HL-60 (cell line): ENCODE measurements at regions not wholly inside any gene's neighbourhood (a gene's known extent, or its start where the extent isn't known, plus 50 kb on each side); places are given as distances from the start of the nearest gene placed in this dataset.
"Not testable (repeated sequence)": the region's sequence is repeated elsewhere in the genome, so short reads cannot be mapped to it uniquely, and the experiment has no call there.

Experiments used
- CTCF ChIP-seq: IDR thresholded peaks from one replicate; pipeline ENCODE4 v1.5.1; 2011; ENCODE audit warnings: low read length, control low read depth, inconsistent platforms; ENCODE audit not compliant: insufficient read depth
- POLR2AphosphoS5 ChIP-seq: IDR thresholded peaks from 2 replicates; pipeline ENCODE4 v1.6.1; 2012; ENCODE audit warnings: low read depth
- REST ChIP-seq: IDR thresholded peaks from 2 replicates; pipeline ENCODE4 v1.6.1; 2012; ENCODE audit warnings: low read depth; ENCODE audit not compliant: insufficient replicate concordance

DNA sequence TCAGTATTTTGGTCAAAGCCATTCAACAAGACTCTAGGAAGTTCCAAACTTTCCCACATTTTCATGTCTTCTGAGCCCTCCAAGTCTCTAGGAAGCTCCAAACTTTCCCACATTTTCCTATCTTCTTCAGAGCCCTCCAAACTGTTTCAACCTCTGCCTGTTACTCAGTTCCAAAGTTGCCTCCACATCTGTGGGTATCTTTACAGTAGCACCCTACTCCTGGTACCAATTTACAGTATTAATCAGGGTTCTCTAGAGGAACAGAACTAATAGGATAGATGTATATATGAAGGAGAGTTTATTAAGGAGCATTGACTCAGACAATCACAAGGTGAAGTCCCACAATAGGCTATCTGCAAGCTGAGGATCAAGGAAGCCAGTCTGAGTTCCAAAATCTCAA, 296.0 kb upstream of the CCL2 start:
- TF ChIP-seq CTCF, POLR2AphosphoS5, REST: not testable (repeated sequence)
